MM.1S (cell line): ENCODE measurements at regions not wholly inside any gene's neighbourhood (a gene's known extent, or its start where the extent isn't known, plus 50 kb on each side); places are given as distances from the start of the nearest gene placed in this dataset.

Source experiments
- DNase-seq: peaks from one replicate; pipeline ENCODE4 v3.0.0-alpha.2; 2015
- H2AFZ ChIP-seq: fragments of 300-600 bp; sonication (generic); 2 replicates; pipeline ENCODE4 v1.6.0; 2016; ENCODE audit warnings: antibody characterized with exemption, low read length
- H3F3A ChIP-seq: fragments of 300-600 bp; sonication (generic); 2 replicates; pipeline ENCODE4 v1.6.1; 2016; ENCODE audit warnings: mild to moderate bottlenecking, antibody characterized with exemption, low read length, moderate library complexity, mixed read lengths; ENCODE audit not compliant: insufficient read depth
- H3K27ac ChIP-seq: fragments of 300-600 bp; sonication (generic); 2 replicates; pipeline ENCODE4 v1.5.1; 2016; ENCODE audit warnings: mild to moderate bottlenecking, low read length
- H3K27me3 ChIP-seq: fragments of 300-600 bp; sonication (generic); replicated peaks from 2 replicates; pipeline ENCODE4 v1.6.0; 2016; ENCODE audit warnings: low read length; ENCODE audit not compliant: insufficient read depth
- H3K36me3 ChIP-seq: fragments of 300-600 bp; sonication (generic); replicated peaks from 2 replicates; pipeline ENCODE4 v1.6.1; 2016; ENCODE audit warnings: mild to moderate bottlenecking, low read length, mixed read lengths; ENCODE audit not compliant: insufficient read depth
- H3K4me1 ChIP-seq: fragments of 300-600 bp; sonication (generic); 2 replicates; pipeline ENCODE4 v1.6.1; 2016; ENCODE audit warnings: low read length, mixed read lengths
- H3K4me2 ChIP-seq: fragments of 300-600 bp; sonication (generic); 2 replicates; pipeline ENCODE4 v1.6.0; 2016; ENCODE audit warnings: low read depth, low read length
- H3K4me3 ChIP-seq: fragments of 300-600 bp; sonication (generic); 2 replicates; pipeline ENCODE4 v1.5.1; 2016; ENCODE audit warnings: low read length, mixed read lengths
- H3K79me2 ChIP-seq: fragments of 300-600 bp; sonication (generic); 2 replicates; pipeline ENCODE4 v1.6.1; 2016; ENCODE audit warnings: mixed run types, low read length, mixed read lengths
- H3K9ac ChIP-seq: fragments of 300-600 bp; sonication (generic); 2 replicates; pipeline ENCODE4 v1.6.1; 2016; ENCODE audit warnings: low read length, mixed read lengths
- H3K9me2 ChIP-seq: fragments of 300-600 bp; sonication (generic); replicated peaks from 2 replicates; pipeline ENCODE4 v1.6.1; 2016; ENCODE audit warnings: mild to moderate bottlenecking, low read length, mixed read lengths; ENCODE audit not compliant: insufficient read depth
- H3K9me3 ChIP-seq: fragments of 300-600 bp; sonication (generic); replicated peaks from 2 replicates; pipeline ENCODE4 v1.6.1; 2016; ENCODE audit warnings: mild to moderate bottlenecking, low read length, mixed read lengths; ENCODE audit not compliant: insufficient read depth
- H4K20me1 ChIP-seq: fragments of 300-600 bp; sonication (generic); 2 replicates; pipeline ENCODE4 v1.6.1; 2016; ENCODE audit warnings: mild to moderate bottlenecking, low read length, moderate library complexity, mixed read lengths; ENCODE audit not compliant: insufficient read depth
- CTCF ChIP-seq: fragments of 300-600 bp; sonication (generic); IDR thresholded peaks from 2 replicates; pipeline ENCODE4 v1.5.1; 2016; ENCODE audit warnings: antibody characterized with exemption, low read length, mixed read lengths
- EZH2 ChIP-seq: fragments of 300-600 bp; sonication (generic); optimal IDR thresholded peaks from 2 replicates; pipeline ENCODE3; 2017; ENCODE audit warnings: low read depth, mild to moderate bottlenecking, antibody characterized with exemption, low read length, mixed read lengths
- EZH2phosphoT487 ChIP-seq: fragments of 300-600 bp; sonication (generic); IDR thresholded peaks from 2 replicates; pipeline ENCODE4 v1.6.1; 2018; ENCODE audit warnings: antibody characterized with exemption, low read length

DNA sequence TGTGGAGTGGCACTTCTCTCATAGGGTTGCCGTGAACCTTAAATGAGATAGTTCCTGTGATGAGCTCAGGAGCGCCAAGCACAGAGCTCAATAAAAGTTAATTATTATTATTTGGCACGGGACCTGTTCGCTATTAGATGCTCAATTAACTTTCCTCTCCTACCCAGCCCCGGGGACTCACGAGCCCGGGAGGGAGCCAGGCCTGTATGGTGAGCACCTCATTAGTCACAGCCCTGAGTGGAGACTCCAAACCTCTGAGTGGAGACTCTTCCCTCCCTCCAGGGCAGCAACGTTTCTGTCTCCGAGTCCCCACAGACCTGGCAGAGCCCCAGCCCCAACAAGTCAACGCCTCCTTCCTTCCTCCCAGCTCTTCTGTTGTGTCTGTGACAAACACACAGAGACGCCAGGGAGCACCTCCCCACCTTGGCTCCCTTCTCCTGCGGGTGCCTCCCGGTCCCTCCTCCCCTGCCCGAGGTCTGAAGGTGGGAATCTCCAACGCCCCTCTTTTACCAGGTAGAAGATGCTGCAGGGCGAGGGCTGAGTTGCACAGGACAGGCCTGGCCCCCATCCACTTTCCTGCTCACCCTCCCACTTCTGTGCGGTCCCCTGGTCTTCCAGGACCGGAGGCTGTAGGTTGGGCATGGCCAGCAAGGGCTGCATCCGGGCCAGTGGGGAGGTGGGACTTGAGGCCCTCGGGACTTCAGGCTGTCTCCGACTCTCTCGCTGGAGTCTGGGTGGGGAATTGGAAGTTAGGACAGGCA, 52.7 kb upstream of the ODC1 start:
- H3K4me2 ChIP-seq, result no peak overlapping the region
- H3K27ac ChIP-seq, result no peak overlapping the region
- no peaks in the 10 kb centered on the region for H3K9me3 ChIP-seq
- no peaks in the 10 kb centered on the region for H3K79me2 ChIP-seq
- no peaks in the 10 kb centered on the region for H3F3A ChIP-seq
- H4K20me1 ChIP-seq, result no peaks in the 10 kb centered on the region
- no peaks in the 10 kb centered on the region for H3K36me3 ChIP-seq
- TF ChIP-seq EZH2 (no peak), EZH2phosphoT487 (no peak), CTCF (no peak)
- DNase-seq, result no peak
- no peak overlapping the region for H3K4me3 ChIP-seq
- H3K9me2 ChIP-seq, result no peaks in the 10 kb centered on the region
- no peak overlapping the region for H3K9ac ChIP-seq
- no peaks in the 10 kb centered on the region for H3K4me1 ChIP-seq
- H2AFZ ChIP-seq, result no peak overlapping the region
- peaks cover 11% of the 10 kb centered on the region for H3K27me3 ChIP-seq

DNA sequence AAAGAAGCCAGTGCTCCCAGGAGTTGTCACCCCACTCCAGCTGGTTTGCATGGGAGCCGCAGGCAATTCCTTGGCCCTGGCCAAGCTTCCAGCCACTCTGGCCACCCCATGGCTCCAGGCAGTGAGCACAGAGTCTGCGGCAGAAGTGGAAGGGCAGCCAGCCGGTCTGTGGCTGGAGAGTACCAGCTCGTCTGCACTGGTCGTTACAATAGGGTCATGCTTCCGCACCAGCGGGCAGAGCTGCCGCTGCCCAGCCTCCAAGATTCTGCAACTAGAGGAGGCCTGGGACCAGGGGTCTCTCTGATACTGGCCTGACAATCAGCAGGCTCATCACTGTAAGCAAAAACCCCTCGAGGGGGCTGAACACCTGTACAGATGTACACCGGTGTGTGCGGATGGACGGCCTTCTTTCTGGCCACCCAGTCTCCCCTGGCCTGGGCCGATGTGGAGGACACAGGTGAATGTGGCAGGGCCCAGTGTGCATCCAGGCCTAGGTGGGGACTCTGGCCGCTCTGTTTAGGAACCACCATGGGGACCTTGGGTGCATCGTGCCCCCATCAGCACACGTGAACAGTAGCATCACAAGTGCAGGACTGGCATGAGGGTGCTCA, 51.9 kb upstream of the ODC1 start:
- DNase-seq, result no peak
- no peaks in the 10 kb centered on the region for H3F3A ChIP-seq
- H3K27me3 ChIP-seq, result peaks cover 11% of the 10 kb centered on the region
- no peaks in the 10 kb centered on the region for H4K20me1 ChIP-seq
- H3K79me2 ChIP-seq, result no peaks in the 10 kb centered on the region
- H3K36me3 ChIP-seq, result no peaks in the 10 kb centered on the region
- H3K9me3 ChIP-seq, result no peaks in the 10 kb centered on the region
- H3K27ac ChIP-seq, result no peak overlapping the region
- H2AFZ ChIP-seq, result no peak overlapping the region
- no peak overlapping the region for H3K4me2 ChIP-seq
- H3K4me3 ChIP-seq, result no peak overlapping the region
- no peaks in the 10 kb centered on the region for H3K4me1 ChIP-seq
- no peaks in the 10 kb centered on the region for H3K9me2 ChIP-seq
- no peak overlapping the region for H3K9ac ChIP-seq
- no peak for TF ChIP-seq EZH2phosphoT487
- no peak for TF ChIP-seq CTCF
- TF ChIP-seq EZH2, result no peak

GRCh38 chr2:10499275-10499907, 51.3 kb upstream of the ODC1 start:
- H3K4me1 ChIP-seq, result no peaks in the 10 kb centered on the region
- no peak overlapping the region for H3K4me2 ChIP-seq
- H4K20me1 ChIP-seq, result no peaks in the 10 kb centered on the region
- H3K9me2 ChIP-seq, result no peaks in the 10 kb centered on the region
- H3K27ac ChIP-seq, result no peak overlapping the region
- DNase-seq, result no peak
- H2AFZ ChIP-seq, result no peak overlapping the region
- no peak for TF ChIP-seq EZH2phosphoT487
- no peak for TF ChIP-seq CTCF
- peaks cover 11% of the 10 kb centered on the region for H3K27me3 ChIP-seq
- H3K36me3 ChIP-seq, result no peaks in the 10 kb centered on the region
- H3K79me2 ChIP-seq, result no peaks in the 10 kb centered on the region
- no peak overlapping the region for H3K4me3 ChIP-seq
- H3F3A ChIP-seq, result no peaks in the 10 kb centered on the region
- H3K9me3 ChIP-seq, result no peaks in the 10 kb centered on the region
- H3K9ac ChIP-seq, result no peak overlapping the region
